Upper lobe of left lung (tissue), 6 donors: ENCODE measurements at regions not wholly inside any gene's neighbourhood (a gene's known extent, or its start where the extent isn't known, plus 50 kb on each side); places are given as distances from the start of the nearest gene placed in this dataset.

Source experiments
- ATAC-seq, 2 donors: fragments of 200-7000 bp; cut with Tn5 transposase; one replicate each; pipeline ENCODE4 v1.9.1; 2022; ENCODE audit warnings: mild to moderate bottlenecking in 2 of 2, moderate library complexity in 2 of 2; ENCODE audit not compliant: low FRiP score in 2 of 2
- DNase-seq, 2 donors: peaks; one replicate each; pipeline ENCODE4 v3.0.0-alpha.2; 2019 to 2020
- H3K27ac ChIP-seq, 4 donors: fragments of 200-600 bp; sonication (generic); one replicate each; pipeline ENCODE4 v1.5.1; 2016 to 2019
- H3K27me3 ChIP-seq, 4 donors: fragments of 200-600 bp; sonication (generic); one replicate each; pipeline ENCODE4 v1.5.1; 2017 to 2019
- H3K36me3 ChIP-seq, 4 donors: fragments of 200-600 bp; sonication (generic); one replicate each; pipeline ENCODE4 v1.5.1; 2016 to 2019
- H3K4me1 ChIP-seq, 4 donors: fragments of 200-600 bp; sonication (generic); one replicate each; pipeline ENCODE4 v1.5.1; 2018 to 2019
- H3K4me3 ChIP-seq, 4 donors: fragments of 200-600 bp; sonication (generic); one replicate each; pipeline ENCODE4 v1.5.1; 2017 to 2019; ENCODE audit warnings: mild to moderate bottlenecking in 2 of 4, moderate library complexity in 1 of 4
- H3K9me3 ChIP-seq, 4 donors: fragments of 200-600 bp; sonication (generic); one replicate each; pipeline ENCODE4 v1.5.1; 2018 to 2019
- EP300 ChIP-seq, 4 donors: sonication (generic); formaldehyde crosslinking; IDR thresholded peaks; one replicate each; pipeline ENCODE4 v1.5.1; 2017; ENCODE audit warnings: antibody characterized with exemption in 4 of 4, control low read depth in 2 of 4
- POLR2A ChIP-seq, 4 donors: fragments of 450-650 bp; IDR thresholded peaks; one replicate each; pipeline ENCODE4 v1.5.1; 2016 to 2017; ENCODE audit warnings: antibody characterized with exemption in 4 of 4, mild to moderate bottlenecking in 2 of 4
- POLR2AphosphoS5 ChIP-seq, 2 donors: sonication (generic); formaldehyde crosslinking; IDR thresholded peaks; one replicate each; pipeline ENCODE4 v1.5.1; 2017; ENCODE audit warnings: antibody characterized with exemption in 2 of 2
- WGBS, 2 donors: methylation state at CpG; one replicate each; pipeline ENCODE4 v1.1.5; 2017 to 2018; 5-methylcytosine and 5-hydroxymethylcytosine counted together
- TF ChIP-seq, protein P1 (sequence below), 6 experiments: fragments of 450-650 bp in 4 of 6; fragments of 200-600 bp in 2 of 6; sonication (generic) in 2 of 6; IDR thresholded peaks; one replicate each; pipeline ENCODE4 v1.5.1; 2016 to 2019; ENCODE audit warnings: antibody characterized with exemption in 6 of 6
- donor health status: DM: no; HTN: no; CAD: no; lungs with moderate emphysema.
- donor health status: DM: no; HTN: yes; CAD: no; lungs with severe emphysema.

DNA sequence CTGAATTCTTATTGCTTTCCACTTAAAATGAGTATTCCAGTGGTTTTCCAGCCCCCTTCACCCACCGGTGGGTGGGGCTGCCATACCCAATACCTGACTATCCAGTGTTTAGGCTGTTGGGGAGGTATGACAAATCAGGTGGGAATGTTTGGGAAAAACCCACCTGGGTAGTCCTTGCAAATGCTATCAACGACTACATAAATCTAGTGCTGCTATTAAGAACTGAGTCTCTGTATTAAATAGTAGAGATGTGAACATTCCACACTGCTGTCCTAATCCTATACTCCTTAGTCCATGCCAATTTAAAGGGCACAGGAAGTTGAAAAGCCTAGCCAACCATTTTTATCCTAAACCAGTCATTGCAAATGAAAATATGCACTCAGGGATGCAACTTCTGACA lies 126.6 kb downstream of the AXIN2 start:
- no peaks in the 10 kb centered on the region for H3K27me3 ChIP-seq
- no peak for TF ChIP-seq EP300 (IDR thresholded peaks at IDR 0.05)
- no peak for TF ChIP-seq POLR2AphosphoS5 (IDR thresholded peaks at IDR 0.05)
- TF ChIP-seq POLR2A (IDR thresholded peaks at IDR 0.05) = no peak
- TF ChIP-seq, protein P1, sequence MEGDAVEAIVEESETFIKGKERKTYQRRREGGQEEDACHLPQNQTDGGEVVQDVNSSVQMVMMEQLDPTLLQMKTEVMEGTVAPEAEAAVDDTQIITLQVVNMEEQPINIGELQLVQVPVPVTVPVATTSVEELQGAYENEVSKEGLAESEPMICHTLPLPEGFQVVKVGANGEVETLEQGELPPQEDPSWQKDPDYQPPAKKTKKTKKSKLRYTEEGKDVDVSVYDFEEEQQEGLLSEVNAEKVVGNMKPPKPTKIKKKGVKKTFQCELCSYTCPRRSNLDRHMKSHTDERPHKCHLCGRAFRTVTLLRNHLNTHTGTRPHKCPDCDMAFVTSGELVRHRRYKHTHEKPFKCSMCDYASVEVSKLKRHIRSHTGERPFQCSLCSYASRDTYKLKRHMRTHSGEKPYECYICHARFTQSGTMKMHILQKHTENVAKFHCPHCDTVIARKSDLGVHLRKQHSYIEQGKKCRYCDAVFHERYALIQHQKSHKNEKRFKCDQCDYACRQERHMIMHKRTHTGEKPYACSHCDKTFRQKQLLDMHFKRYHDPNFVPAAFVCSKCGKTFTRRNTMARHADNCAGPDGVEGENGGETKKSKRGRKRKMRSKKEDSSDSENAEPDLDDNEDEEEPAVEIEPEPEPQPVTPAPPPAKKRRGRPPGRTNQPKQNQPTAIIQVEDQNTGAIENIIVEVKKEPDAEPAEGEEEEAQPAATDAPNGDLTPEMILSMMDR (IDR thresholded peaks at IDR 0.05) = no peak
- WGBS, 2 donors = 88 to 90% methylated on average over 2 of the region's 2 CpGs

DNA sequence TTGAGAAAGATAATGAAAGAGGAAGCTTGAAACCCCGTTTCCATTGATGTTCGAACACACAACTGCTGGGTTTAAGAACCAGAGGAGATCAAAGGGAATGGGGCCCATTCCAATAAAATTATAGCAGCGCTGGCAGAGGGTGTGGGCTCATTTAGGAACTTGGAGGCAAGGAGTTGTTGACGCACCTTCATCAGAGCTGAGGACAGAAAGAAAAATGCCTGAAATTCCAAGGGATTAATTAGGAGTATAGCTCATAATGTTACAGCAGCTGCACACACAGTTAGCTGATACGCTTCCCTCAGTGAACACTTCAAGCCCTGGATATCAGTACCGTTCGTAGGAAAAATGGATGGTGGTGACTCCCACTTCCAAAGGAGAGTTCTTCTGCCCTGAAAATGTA lies 127.2 kb downstream of the AXIN2 start:
- 74 to 79% methylated on average over 7 of the region's 7 CpGs for WGBS, 2 donors
- ATAC-seq = peak in 1 of 2 donors; percentile 50

More for the DNA sequence above, 126.6 kb downstream of the AXIN2 start:
- H3K9me3 ChIP-seq = no peaks in the 10 kb centered on the region
- no peaks in the 10 kb centered on the region for H3K36me3 ChIP-seq
- H3K4me3 ChIP-seq = no peak overlapping the region
- no peak for ATAC-seq
- H3K4me1 ChIP-seq = no peaks in the 10 kb centered on the region
- no peak for DNase-seq
- H3K27ac ChIP-seq = no peak overlapping the region

DNA sequence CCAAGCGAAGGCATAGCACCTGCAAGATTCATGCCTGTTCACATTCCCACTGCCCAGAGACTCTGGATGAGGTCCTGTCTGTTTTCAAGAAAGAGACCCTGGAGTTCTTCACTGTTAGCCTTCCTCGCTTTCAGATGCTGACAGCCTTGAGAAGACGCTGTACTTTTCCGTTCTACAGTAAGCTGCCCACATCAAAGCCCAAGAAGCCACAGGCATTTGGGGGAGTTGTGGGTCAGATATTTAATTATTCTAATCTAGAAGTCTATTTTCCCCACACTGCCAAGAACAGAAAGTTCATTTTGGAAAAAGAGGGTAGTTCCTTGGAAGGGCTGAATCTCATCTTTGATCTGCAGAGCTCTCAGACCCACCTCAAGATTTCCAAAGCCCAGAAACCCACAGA lies 127.9 kb downstream of the AXIN2 start:
- H3K4me1 ChIP-seq = no peaks in the 10 kb centered on the region
- H3K27ac ChIP-seq = no peak overlapping the region
- no peak overlapping the region for H3K4me3 ChIP-seq
- no peaks in the 10 kb centered on the region for H3K27me3 ChIP-seq
- TF ChIP-seq, protein P1 (IDR thresholded peaks at IDR 0.05) = no peak
- TF ChIP-seq EP300 (IDR thresholded peaks at IDR 0.05) (no peak), POLR2A (IDR thresholded peaks at IDR 0.05) (no peak), POLR2AphosphoS5 (IDR thresholded peaks at IDR 0.05) (no peak)
- H3K9me3 ChIP-seq = no peaks in the 10 kb centered on the region
- WGBS, 2 donors = 86 to 90% methylated on average over 4 of the region's 4 CpGs
- H3K36me3 ChIP-seq = no peaks in the 10 kb centered on the region
- ATAC-seq (peak in 1 of 2 donors; percentile 59), DNase-seq (no peak)

More for the DNA sequence above, 127.2 kb downstream of the AXIN2 start:
- H3K4me1 ChIP-seq = no peaks in the 10 kb centered on the region
- H3K27ac ChIP-seq = no peak overlapping the region
- no peaks in the 10 kb centered on the region for H3K36me3 ChIP-seq
- H3K27me3 ChIP-seq = no peaks in the 10 kb centered on the region
- no peak overlapping the region for H3K4me3 ChIP-seq
- no peaks in the 10 kb centered on the region for H3K9me3 ChIP-seq
- DNase-seq = no peak
- TF ChIP-seq, protein P1 (IDR thresholded peaks at IDR 0.05) = no peak
- TF ChIP-seq EP300 (IDR thresholded peaks at IDR 0.05) (no peak), POLR2A (IDR thresholded peaks at IDR 0.05) (no peak), POLR2AphosphoS5 (IDR thresholded peaks at IDR 0.05) (no peak)

DNA sequence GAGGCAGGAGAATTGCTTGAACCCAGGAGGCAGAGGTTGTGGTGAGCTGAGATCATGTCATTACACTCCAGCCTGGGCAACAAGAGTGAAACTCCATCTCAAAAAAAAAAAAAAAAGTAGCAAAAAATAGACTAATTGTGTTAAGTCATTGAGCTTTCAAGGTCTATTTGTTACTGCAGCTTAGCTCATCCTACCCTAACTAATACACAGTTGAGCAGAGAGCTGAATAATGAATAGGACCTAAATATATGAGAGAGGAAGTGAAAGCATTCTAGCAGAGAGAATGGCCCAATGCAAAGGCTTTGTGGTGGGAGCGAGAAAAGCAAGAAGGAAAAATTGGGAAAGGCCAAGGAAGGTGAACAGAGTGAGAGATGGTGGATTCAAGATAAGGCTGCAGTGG lies 128.3 kb downstream of the AXIN2 start:
- Histone ChIP-seq H3K27me3 (no peaks in the 10 kb centered on the region), H3K9me3 (no peaks in the 10 kb centered on the region), H3K4me3 (no peak overlapping the region), H3K27ac (no peak overlapping the region), H3K36me3 (no peaks in the 10 kb centered on the region), H3K4me1 (no peaks in the 10 kb centered on the region)
- DNase-seq = no peak
- WGBS, 2 donors = 89 to 96% methylated on average over 1 of the region's 1 CpG
- TF ChIP-seq EP300 (IDR thresholded peaks at IDR 0.05) (no peak), POLR2A (IDR thresholded peaks at IDR 0.05) (no peak), POLR2AphosphoS5 (IDR thresholded peaks at IDR 0.05) (no peak)
- TF ChIP-seq, protein P1 (IDR thresholded peaks at IDR 0.05) = no peak
- ATAC-seq = no peak

DNA sequence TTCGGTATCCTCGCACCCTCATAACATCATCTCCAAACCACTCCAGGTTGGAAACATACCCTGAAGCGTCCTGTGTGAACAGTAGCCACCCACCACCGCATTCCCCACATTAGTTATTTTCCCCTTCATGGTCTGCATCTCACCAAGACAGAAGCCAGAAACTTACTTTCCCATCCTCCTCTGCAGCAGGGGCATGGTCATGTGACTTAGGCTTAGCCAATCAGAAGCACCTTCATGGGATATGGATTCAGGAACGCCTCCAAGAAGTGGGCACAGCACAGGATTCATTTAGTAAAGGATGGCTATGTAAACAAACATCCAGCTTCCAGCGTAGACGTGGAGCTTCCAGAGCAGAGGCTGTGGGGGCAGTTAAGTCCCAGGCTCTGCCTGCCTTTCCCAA lies 130.3 kb downstream of the AXIN2 start:
- TF ChIP-seq EP300 (IDR thresholded peaks at IDR 0.05) (no peak), POLR2A (IDR thresholded peaks at IDR 0.05) (no peak), POLR2AphosphoS5 (IDR thresholded peaks at IDR 0.05) (no peak)
- TF ChIP-seq, protein P1 (IDR thresholded peaks at IDR 0.05) = no peak
- no peaks in the 10 kb centered on the region for H3K9me3 ChIP-seq
- no peaks in the 10 kb centered on the region for H3K4me1 ChIP-seq
- no peak overlapping the region for H3K4me3 ChIP-seq
- 84 to 89% methylated on average over 7 of the region's 7 CpGs for WGBS, 2 donors
- H3K36me3 ChIP-seq = no peaks in the 10 kb centered on the region
- ATAC-seq (no peak), DNase-seq (no peak)
- H3K27me3 ChIP-seq = no peaks in the 10 kb centered on the region
- no peak overlapping the region for H3K27ac ChIP-seq
